ENCODE measurements at regions not wholly inside any gene's neighbourhood (a gene's known extent, or its start where the extent isn't known, plus 50 kb on each side); places are given as distances from the start of the nearest gene placed in this dataset.

GRCh38 chr16:52386694-52387093, 160.2 kb downstream of the TOX3 start:
- Histone ChIP-seq H3K9me3 (no peaks in the 10 kb centered on the region), H3K4me3 (no peak overlapping the region), H3K27me3 (peaks cover 2% of the 10 kb centered on the region; the same call in 1 of the 2 replicates), H3K36me3 (no peaks in the 10 kb centered on the region)
- DNase-seq = no peak

- H3K4me3 ChIP-seq = no peak overlapping the region
- H3K27me3 ChIP-seq = peaks cover 2% of the 10 kb centered on the region; the same call in 1 of the 2 replicates
- H3K9me3 ChIP-seq = no peaks in the 10 kb centered on the region
- no peaks in the 10 kb centered on the region for H3K36me3 ChIP-seq
- no peak for DNase-seq
Measured at GRCh38 chr16:52384378-52384777, 162.6 kb downstream of the TOX3 start.

- H3K27me3 ChIP-seq = peaks cover 2% of the 10 kb centered on the region; the same call in 1 of the 2 replicates
- no peaks in the 10 kb centered on the region for H3K9me3 ChIP-seq
- DNase-seq = no peak
- no peak overlapping the region for H3K4me3 ChIP-seq
- H3K36me3 ChIP-seq = no peaks in the 10 kb centered on the region
Measured at GRCh38 chr16:52383640-52384292, 163.2 kb downstream of the TOX3 start.

- no peaks in the 10 kb centered on the region for H3K36me3 ChIP-seq
- DNase-seq = no peak
- H3K9me3 ChIP-seq = no peaks in the 10 kb centered on the region
- no peak overlapping the region for H3K4me3 ChIP-seq
- peaks cover 2% of the 10 kb centered on the region; the same call in 1 of the 2 replicates for H3K27me3 ChIP-seq
Measured at GRCh38 chr16:52383119-52383518, 163.8 kb downstream of the TOX3 start.

- no peaks in the 10 kb centered on the region for H3K9me3 ChIP-seq
- H3K4me3 ChIP-seq = no peak overlapping the region
- H3K36me3 ChIP-seq = no peaks in the 10 kb centered on the region
- H3K27me3 ChIP-seq = no peaks in the 10 kb centered on the region
- DNase-seq = no peak
Measured at GRCh38 chr16:52379551-52379950, 167.4 kb downstream of the TOX3 start.

- Histone ChIP-seq H3K9me3 (no peaks in the 10 kb centered on the region), H3K27me3 (no peaks in the 10 kb centered on the region), H3K4me3 (no peak overlapping the region), H3K36me3 (no peaks in the 10 kb centered on the region)
- no peak for DNase-seq
Measured at GRCh38 chr16:52376676-52377280, 170.2 kb downstream of the TOX3 start.

GRCh38 chr16:52372313-52372712, 174.6 kb downstream of the TOX3 start:
- H3K36me3 ChIP-seq = no peaks in the 10 kb centered on the region
- no peak for DNase-seq

GRCh38 chr16:52368859-52369258, 178.1 kb downstream of the TOX3 start:
- Histone ChIP-seq H3K9me3 (no peaks in the 10 kb centered on the region), H3K4me3 (no peak overlapping the region), H3K36me3 (no peaks in the 10 kb centered on the region), H3K27me3 (no peaks in the 10 kb centered on the region; the same call in 1 of the 2 replicates)
- DNase-seq = no peak

More at GRCh38 chr16:52372313-52372712, 174.6 kb downstream of the TOX3 start:
- Histone ChIP-seq H3K4me3 (no peak overlapping the region), H3K9me3 (no peaks in the 10 kb centered on the region), H3K27me3 (no peaks in the 10 kb centered on the region)

GRCh38 chr16:52367821-52368220, 179.1 kb downstream of the TOX3 start:
- no peaks in the 10 kb centered on the region; the same call in 1 of the 2 replicates for H3K27me3 ChIP-seq
- no peaks in the 10 kb centered on the region for H3K9me3 ChIP-seq
- no peaks in the 10 kb centered on the region for H3K36me3 ChIP-seq
- DNase-seq = no peak
- H3K4me3 ChIP-seq = no peak overlapping the region

GRCh38 chr16:52366983-52367382, 180.0 kb downstream of the TOX3 start:
- H3K4me3 ChIP-seq = no peak overlapping the region
- no peaks in the 10 kb centered on the region; the same call in 1 of the 2 replicates for H3K27me3 ChIP-seq
- H3K9me3 ChIP-seq = no peaks in the 10 kb centered on the region
- DNase-seq = no peak
- H3K36me3 ChIP-seq = no peaks in the 10 kb centered on the region

GRCh38 chr16:52364500-52364899, 182.4 kb downstream of the TOX3 start:
- Histone ChIP-seq H3K36me3 (no peaks in the 10 kb centered on the region), H3K9me3 (no peaks in the 10 kb centered on the region), H3K4me3 (no peak overlapping the region), H3K27me3 (no peaks in the 10 kb centered on the region; the same call in 1 of the 2 replicates)
- DNase-seq = no peak

GRCh38 chr16:52363082-52363481, 183.9 kb downstream of the TOX3 start:
- no peaks in the 10 kb centered on the region for H3K36me3 ChIP-seq
- no peaks in the 10 kb centered on the region; the same call in 1 of the 2 replicates for H3K27me3 ChIP-seq
- H3K9me3 ChIP-seq = no peaks in the 10 kb centered on the region
- H3K4me3 ChIP-seq = no peak overlapping the region
- DNase-seq = no peak

GRCh38 chr16:52357711-52358110, 189.2 kb downstream of the TOX3 start:
- no peaks in the 10 kb centered on the region for H3K9me3 ChIP-seq

GRCh38 chr16:52353249-52353648, 193.7 kb downstream of the TOX3 start:
- Histone ChIP-seq H3K4me3 (no peak overlapping the region), H3K27me3 (no peaks in the 10 kb centered on the region), H3K9me3 (no peaks in the 10 kb centered on the region), H3K36me3 (no peaks in the 10 kb centered on the region)
- no peak for DNase-seq

More at GRCh38 chr16:52357711-52358110, 189.2 kb downstream of the TOX3 start:
- no peak overlapping the region for H3K4me3 ChIP-seq
- H3K27me3 ChIP-seq = no peaks in the 10 kb centered on the region
- H3K36me3 ChIP-seq = no peaks in the 10 kb centered on the region
- DNase-seq = no peak

GRCh38 chr16:52351451-52351850, 195.5 kb downstream of the TOX3 start:
- no peaks in the 10 kb centered on the region for H3K9me3 ChIP-seq
- H3K27me3 ChIP-seq = no peaks in the 10 kb centered on the region
- no peak overlapping the region for H3K4me3 ChIP-seq
- no peaks in the 10 kb centered on the region for H3K36me3 ChIP-seq
- DNase-seq = no peak

- Histone ChIP-seq H3K36me3 (no peaks in the 10 kb centered on the region), H3K4me3 (no peak overlapping the region), H3K27me3 (no peaks in the 10 kb centered on the region), H3K9me3 (no peaks in the 10 kb centered on the region)
- DNase-seq = no peak
Measured at GRCh38 chr16:52350031-52350642, 196.8 kb downstream of the TOX3 start.

- DNase-seq = no peak
- H3K9me3 ChIP-seq = no peaks in the 10 kb centered on the region
- no peaks in the 10 kb centered on the region for H3K36me3 ChIP-seq
- no peak overlapping the region for H3K4me3 ChIP-seq
- H3K27me3 ChIP-seq = 0 out of 2 replicates have a peak, but pooled peaks cover 3% of the 10 kb centered on the region
Measured at GRCh38 chr16:52346709-52347108, 200.2 kb downstream of the TOX3 start.
